Endothelial cell of umbilical vein (primary cell): ENCODE measurements at regions not wholly inside any gene's neighbourhood (a gene's known extent, or its start where the extent isn't known, plus 50 kb on each side); places are given as distances from the start of the nearest gene placed in this dataset.

Experiments used
- CTCF ChIP-seq, 2 donors: IDR thresholded peaks; 1 replicate in 1 of 2; 2 replicates in 1 of 2; pipeline ENCODE4 v1.5.1; 2011; ENCODE audit warnings: low read length in 2 of 2, mild to moderate bottlenecking in 2 of 2, moderate library complexity in 2 of 2, control low read depth in 1 of 2, inconsistent platforms in 1 of 2, low read depth in 1 of 2; ENCODE audit not compliant: insufficient read depth in 1 of 2; ENCODE audit errors: extremely low read depth in 1 of 2
- GATA2 ChIP-seq: IDR thresholded peaks from 2 replicates; pipeline ENCODE4 v1.7.0; 2011; ENCODE audit warnings: low read depth, mild to moderate bottlenecking, moderate library complexity, mixed read lengths, low read length; ENCODE audit not compliant: insufficient read length, insufficient read depth
- MAX ChIP-seq: IDR thresholded peaks from 2 replicates; pipeline ENCODE4 v1.6.1; 2011; ENCODE audit not compliant: insufficient read depth, insufficient read length
- POLR2A ChIP-seq: IDR thresholded peaks from 2 replicates; pipeline ENCODE4 v1.6.1; 2012; ENCODE audit warnings: low read depth, mild to moderate bottlenecking, control low read depth, low read length
- POLR2AphosphoS5 ChIP-seq: IDR thresholded peaks from 2 replicates; pipeline ENCODE4 v1.6.1; 2012; ENCODE audit warnings: low read depth, mild to moderate bottlenecking, control low read depth, low read length, moderate library complexity; ENCODE audit not compliant: insufficient read depth

DNA sequence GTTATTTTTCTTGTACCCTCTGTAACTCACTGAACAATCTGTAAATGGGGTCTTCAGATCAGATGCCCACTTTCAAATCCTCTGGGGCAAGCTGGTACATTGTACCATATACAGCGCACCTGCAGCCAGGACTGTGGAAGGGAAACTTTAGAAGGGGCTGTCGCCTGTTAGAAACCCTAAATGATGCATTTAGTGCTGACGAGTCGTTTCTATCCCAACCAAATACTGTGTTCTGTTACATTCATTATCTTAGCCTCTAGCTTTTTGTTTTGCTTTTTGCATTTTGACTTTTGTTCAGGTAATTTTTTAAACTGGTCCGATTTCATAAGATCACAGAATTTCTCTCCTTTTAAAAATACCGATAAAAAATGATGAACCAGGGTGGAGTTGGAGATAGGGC lies 66.4 kb upstream of the AGA start:
- TF ChIP-seq POLR2AphosphoS5: no peak
- no peak for TF ChIP-seq MAX
- TF ChIP-seq CTCF (IDR thresholded peaks at IDR 0.05; ENCODE audit: extremely low read depth in 1 of 2, insufficient read depth in 1 of 2, low read depth in 1 of 2, low read length in 2 of 2): no peak
- no peak for TF ChIP-seq POLR2A
- no peak for TF ChIP-seq GATA2
